OCI-LY1 (cell line): ENCODE measurements at regions not wholly inside any gene's neighbourhood (a gene's known extent, or its start where the extent isn't known, plus 50 kb on each side); places are given as distances from the start of the nearest gene placed in this dataset.

Experiments used
- H2AFZ ChIP-seq: fragments of 200-600 bp; sonication (generic), shearing (Covaris generic); 2 replicates; pipeline ENCODE4 v1.6.0; 2014; ENCODE audit warnings: antibody characterized with exemption, mild to moderate bottlenecking, low read length
- H3F3A ChIP-seq: fragments of 200-600 bp; sonication (generic), shearing (Covaris generic); 2 replicates; pipeline ENCODE4 v1.6.0; 2014; ENCODE audit warnings: mild to moderate bottlenecking, antibody characterized with exemption, low read length, moderate library complexity; ENCODE audit not compliant: insufficient read depth
- H3K27ac ChIP-seq: fragments of 200-600 bp; sonication (generic); 2 replicates; pipeline ENCODE4 v1.5.1; 2014; ENCODE audit warnings: low read length, mixed run types, mild to moderate bottlenecking, low read depth; ENCODE audit not compliant: poor library complexity, severe bottlenecking
- H3K27me3 ChIP-seq: fragments of 200-600 bp; sonication (generic); 2 replicates; pipeline ENCODE4 v1.6.0; 2014; ENCODE audit warnings: antibody characterized with exemption, mild to moderate bottlenecking, low read length, moderate library complexity; ENCODE audit not compliant: insufficient read depth
- H3K36me3 ChIP-seq: fragments of 200-600 bp; sonication (generic); 2 replicates; pipeline ENCODE4 v1.6.1; 2014; ENCODE audit warnings: mild to moderate bottlenecking, antibody characterized with exemption, low read length, moderate library complexity, mixed read lengths; ENCODE audit not compliant: insufficient read depth
- H3K4me1 ChIP-seq: fragments of 200-600 bp; sonication (generic); 2 replicates; pipeline ENCODE4 v1.5.1; 2014; ENCODE audit warnings: mild to moderate bottlenecking, low read length, moderate library complexity; ENCODE audit not compliant: insufficient read depth, severe bottlenecking
- H3K4me2 ChIP-seq: fragments of 200-600 bp; sonication (generic), shearing (Covaris generic); 2 replicates; pipeline ENCODE4 v1.6.1; 2014; ENCODE audit warnings: low read length
- H3K4me3 ChIP-seq: fragments of 200-600 bp; sonication (generic); 2 replicates; pipeline ENCODE4 v1.5.1; 2014; ENCODE audit warnings: low read length, low read depth, mild to moderate bottlenecking, mixed read lengths; ENCODE audit not compliant: poor library complexity, severe bottlenecking
- H3K79me2 ChIP-seq: fragments of 200-600 bp; shearing (Covaris generic); 2 replicates; pipeline ENCODE4 v1.6.1; 2016; ENCODE audit warnings: mixed run types, low read length, mixed read lengths; ENCODE audit not compliant: insufficient read depth
- H3K9ac ChIP-seq: fragments of 200-600 bp; sonication (generic), shearing (Covaris generic); 2 replicates; pipeline ENCODE4 v1.6.1; 2014; ENCODE audit warnings: mild to moderate bottlenecking, low read length, mixed read lengths
- H3K9me2 ChIP-seq: fragments of 200-600 bp; sonication (generic), shearing (Covaris generic); 2 replicates; pipeline ENCODE4 v1.6.1; 2014; ENCODE audit warnings: low read depth, mild to moderate bottlenecking, low read length, mixed read lengths
- H3K9me3 ChIP-seq: fragments of 200-600 bp; shearing (Covaris generic); 2 replicates; pipeline ENCODE4 v1.6.1; 2014; ENCODE audit warnings: low read length, mixed read lengths
- H4K20me1 ChIP-seq: fragments of 200-600 bp; sonication (generic), shearing (Covaris generic); 2 replicates; pipeline ENCODE4 v1.6.0; 2016; ENCODE audit warnings: mild to moderate bottlenecking, low read length; ENCODE audit not compliant: insufficient read depth
- CTCF ChIP-seq: fragments of 200-600 bp; sonication (generic), shearing (Covaris generic); IDR thresholded peaks from 2 replicates; pipeline ENCODE4 v1.5.1; 2017; ENCODE audit warnings: mild to moderate bottlenecking, antibody characterized with exemption, low read length, moderate library complexity, mixed read lengths
- EZH2 ChIP-seq: fragments of 200-600 bp; sonication (generic), shearing (Covaris generic); IDR thresholded peaks from 2 replicates; pipeline ENCODE4 v1.8.0; 2017; ENCODE audit warnings: borderline replicate concordance, mixed run types, mild to moderate bottlenecking, antibody characterized with exemption, low read length, moderate library complexity, mixed read lengths

GRCh38 chr16:79933603-79934002 lies 333.1 kb upstream of the MAF start:
- H3K9ac ChIP-seq: no peak overlapping the region
- no peaks in the 10 kb centered on the region for H4K20me1 ChIP-seq
- no peaks in the 10 kb centered on the region for H3K9me2 ChIP-seq
- H3K4me2 ChIP-seq: no peak overlapping the region
- no peaks in the 10 kb centered on the region for H3K36me3 ChIP-seq
- TF ChIP-seq CTCF: no peak
- no peak for TF ChIP-seq EZH2
- H3K79me2 ChIP-seq: no peaks in the 10 kb centered on the region
- H2AFZ ChIP-seq: no peak overlapping the region
- no peak overlapping the region for H3K4me3 ChIP-seq
- no peaks in the 10 kb centered on the region for H3K27me3 ChIP-seq
- H3F3A ChIP-seq: no peaks in the 10 kb centered on the region
- no peaks in the 10 kb centered on the region for H3K9me3 ChIP-seq
- H3K27ac ChIP-seq: no peak overlapping the region
- no peaks in the 10 kb centered on the region for H3K4me1 ChIP-seq

DNA sequence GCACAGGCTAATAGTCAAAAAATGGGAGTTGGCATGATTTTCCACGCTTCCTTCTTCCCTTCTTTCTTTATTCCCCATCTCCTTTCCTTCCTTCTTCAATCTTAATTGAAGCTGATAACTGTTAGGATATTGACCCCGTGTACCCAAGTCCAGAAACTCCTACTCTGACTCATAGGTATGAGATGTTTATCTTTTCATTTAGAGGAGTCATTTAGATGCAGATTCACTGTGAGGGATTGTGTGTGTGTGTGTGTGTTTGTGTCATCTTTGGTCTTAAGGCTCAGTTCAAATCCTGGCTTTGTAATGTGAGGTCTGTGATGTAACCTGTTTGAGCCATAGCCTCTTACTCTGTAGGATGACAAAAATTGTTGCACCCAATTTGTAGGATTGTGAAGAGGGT lies 332.0 kb upstream of the MAF start:
- H3K9me2 ChIP-seq: no peaks in the 10 kb centered on the region
- no peaks in the 10 kb centered on the region for H3K36me3 ChIP-seq
- no peaks in the 10 kb centered on the region for H3K27me3 ChIP-seq
- no peak overlapping the region for H2AFZ ChIP-seq
- no peaks in the 10 kb centered on the region for H4K20me1 ChIP-seq
- H3K4me3 ChIP-seq: no peak overlapping the region
- H3K79me2 ChIP-seq: no peaks in the 10 kb centered on the region
- no peaks in the 10 kb centered on the region for H3F3A ChIP-seq
- no peaks in the 10 kb centered on the region for H3K9me3 ChIP-seq
- H3K9ac ChIP-seq: no peak overlapping the region
- H3K4me2 ChIP-seq: no peak overlapping the region
- TF ChIP-seq EZH2 (no peak), CTCF (no peak)
- H3K27ac ChIP-seq: no peak overlapping the region
- H3K4me1 ChIP-seq: no peaks in the 10 kb centered on the region

DNA sequence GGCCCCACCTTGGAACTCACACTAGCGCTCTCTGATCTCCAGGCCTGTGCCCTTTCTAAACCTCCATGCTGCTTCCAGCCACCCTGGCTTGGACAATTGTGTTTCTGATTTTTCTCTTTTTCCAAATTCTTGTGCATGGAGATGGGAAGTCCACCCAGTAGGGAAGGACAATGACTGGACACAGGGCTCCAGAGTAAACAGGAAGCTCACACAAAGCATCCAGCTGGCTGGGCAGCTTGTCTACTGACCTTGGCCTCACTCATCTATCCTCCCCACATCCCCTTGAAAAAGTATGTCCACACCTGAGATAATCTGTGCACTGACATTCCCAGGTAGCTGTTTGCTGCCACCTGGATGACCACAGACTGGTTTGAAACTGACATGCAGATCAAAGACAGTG lies 331.2 kb upstream of the MAF start:
- Histone ChIP-seq H3K4me3 (no peak overlapping the region), H4K20me1 (no peaks in the 10 kb centered on the region), H2AFZ (no peak overlapping the region), H3K4me2 (no peak overlapping the region), H3K36me3 (no peaks in the 10 kb centered on the region), H3K9me3 (no peaks in the 10 kb centered on the region), H3K9me2 (no peaks in the 10 kb centered on the region), H3K4me1 (no peaks in the 10 kb centered on the region), H3K9ac (no peak overlapping the region), H3K27me3 (no peaks in the 10 kb centered on the region), H3K79me2 (no peaks in the 10 kb centered on the region), H3K27ac (no peak overlapping the region), H3F3A (no peaks in the 10 kb centered on the region)
- TF ChIP-seq CTCF (no peak), EZH2 (no peak)
